ENCODE measurements at regions not wholly inside any gene's neighbourhood (a gene's known extent, or its start where the extent isn't known, plus 50 kb on each side); places are given as distances from the start of the nearest gene placed in this dataset.
"Not testable (repeated sequence)": the region's sequence is repeated elsewhere in the genome, so short reads cannot be mapped to it uniquely, and the experiment has no call there.

DNA sequence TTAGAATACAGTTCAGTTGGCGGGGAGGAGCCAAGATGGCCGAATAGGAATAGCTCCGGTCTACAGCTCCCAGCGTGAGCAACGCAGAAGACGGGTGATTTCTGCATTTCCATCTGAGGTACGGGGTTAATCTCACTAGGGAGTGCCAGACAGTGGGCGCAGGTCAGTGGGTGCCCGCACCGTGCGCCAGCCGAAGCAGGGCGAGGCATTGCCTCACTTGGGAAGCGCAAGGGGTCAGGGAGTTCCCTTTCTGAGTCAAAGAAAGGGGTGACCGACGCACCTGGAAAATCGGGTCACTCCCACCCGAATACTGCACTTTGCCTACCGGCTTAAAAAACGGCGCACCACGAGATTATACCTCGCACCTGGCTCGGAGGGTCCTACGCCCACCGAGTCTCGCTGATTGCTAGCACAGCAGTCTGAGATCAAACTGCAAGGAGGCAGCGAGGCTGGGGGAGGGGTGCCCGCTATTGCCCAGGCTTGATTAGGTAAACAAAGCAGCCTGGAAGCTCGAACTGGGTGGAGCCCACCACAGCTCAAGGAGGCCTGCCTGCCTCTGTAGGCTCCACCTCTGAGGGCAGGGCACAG is 631.5 kb upstream of the NECTIN3 start:
- TF ChIP-seq, protein P1, sequence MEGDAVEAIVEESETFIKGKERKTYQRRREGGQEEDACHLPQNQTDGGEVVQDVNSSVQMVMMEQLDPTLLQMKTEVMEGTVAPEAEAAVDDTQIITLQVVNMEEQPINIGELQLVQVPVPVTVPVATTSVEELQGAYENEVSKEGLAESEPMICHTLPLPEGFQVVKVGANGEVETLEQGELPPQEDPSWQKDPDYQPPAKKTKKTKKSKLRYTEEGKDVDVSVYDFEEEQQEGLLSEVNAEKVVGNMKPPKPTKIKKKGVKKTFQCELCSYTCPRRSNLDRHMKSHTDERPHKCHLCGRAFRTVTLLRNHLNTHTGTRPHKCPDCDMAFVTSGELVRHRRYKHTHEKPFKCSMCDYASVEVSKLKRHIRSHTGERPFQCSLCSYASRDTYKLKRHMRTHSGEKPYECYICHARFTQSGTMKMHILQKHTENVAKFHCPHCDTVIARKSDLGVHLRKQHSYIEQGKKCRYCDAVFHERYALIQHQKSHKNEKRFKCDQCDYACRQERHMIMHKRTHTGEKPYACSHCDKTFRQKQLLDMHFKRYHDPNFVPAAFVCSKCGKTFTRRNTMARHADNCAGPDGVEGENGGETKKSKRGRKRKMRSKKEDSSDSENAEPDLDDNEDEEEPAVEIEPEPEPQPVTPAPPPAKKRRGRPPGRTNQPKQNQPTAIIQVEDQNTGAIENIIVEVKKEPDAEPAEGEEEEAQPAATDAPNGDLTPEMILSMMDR (IDR thresholded peaks at IDR 0.05) = not testable (repeated sequence)
- not testable (repeated sequence) for TF ChIP-seq CREB1 (CRISPR knock-in tag; IDR thresholded peaks at IDR 0.05); RELA (CRISPR knock-in tag; IDR thresholded peaks at IDR 0.05; ENCODE audit: borderline replicate concordance); FOXP1 (CRISPR knock-in tag; IDR thresholded peaks at IDR 0.05; ENCODE audit: borderline replicate concordance); ZNF138 (CRISPR knock-in tag; conservative IDR thresholded peaks at IDR 0.05); SMAD4 (CRISPR knock-in tag; IDR thresholded peaks at IDR 0.05); TCF7 (CRISPR knock-in tag; IDR thresholded peaks at IDR 0.05; ENCODE audit: low read depth)
- TF ChIP-seq, protein P2, sequence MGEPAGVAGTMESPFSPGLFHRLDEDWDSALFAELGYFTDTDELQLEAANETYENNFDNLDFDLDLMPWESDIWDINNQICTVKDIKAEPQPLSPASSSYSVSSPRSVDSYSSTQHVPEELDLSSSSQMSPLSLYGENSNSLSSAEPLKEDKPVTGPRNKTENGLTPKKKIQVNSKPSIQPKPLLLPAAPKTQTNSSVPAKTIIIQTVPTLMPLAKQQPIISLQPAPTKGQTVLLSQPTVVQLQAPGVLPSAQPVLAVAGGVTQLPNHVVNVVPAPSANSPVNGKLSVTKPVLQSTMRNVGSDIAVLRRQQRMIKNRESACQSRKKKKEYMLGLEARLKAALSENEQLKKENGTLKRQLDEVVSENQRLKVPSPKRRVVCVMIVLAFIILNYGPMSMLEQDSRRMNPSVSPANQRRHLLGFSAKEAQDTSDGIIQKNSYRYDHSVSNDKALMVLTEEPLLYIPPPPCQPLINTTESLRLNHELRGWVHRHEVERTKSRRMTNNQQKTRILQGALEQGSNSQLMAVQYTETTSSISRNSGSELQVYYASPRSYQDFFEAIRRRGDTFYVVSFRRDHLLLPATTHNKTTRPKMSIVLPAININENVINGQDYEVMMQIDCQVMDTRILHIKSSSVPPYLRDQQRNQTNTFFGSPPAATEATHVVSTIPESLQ (CRISPR knock-in tag; IDR thresholded peaks at IDR 0.05) = not testable (repeated sequence)
- TF ChIP-seq, protein P3, sequence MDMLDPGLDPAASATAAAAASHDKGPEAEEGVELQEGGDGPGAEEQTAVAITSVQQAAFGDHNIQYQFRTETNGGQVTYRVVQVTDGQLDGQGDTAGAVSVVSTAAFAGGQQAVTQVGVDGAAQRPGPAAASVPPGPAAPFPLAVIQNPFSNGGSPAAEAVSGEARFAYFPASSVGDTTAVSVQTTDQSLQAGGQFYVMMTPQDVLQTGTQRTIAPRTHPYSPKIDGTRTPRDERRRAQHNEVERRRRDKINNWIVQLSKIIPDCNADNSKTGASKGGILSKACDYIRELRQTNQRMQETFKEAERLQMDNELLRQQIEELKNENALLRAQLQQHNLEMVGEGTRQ (CRISPR knock-in tag; IDR thresholded peaks at IDR 0.05) = not testable (repeated sequence)
- TF ChIP-seq, protein P4, sequence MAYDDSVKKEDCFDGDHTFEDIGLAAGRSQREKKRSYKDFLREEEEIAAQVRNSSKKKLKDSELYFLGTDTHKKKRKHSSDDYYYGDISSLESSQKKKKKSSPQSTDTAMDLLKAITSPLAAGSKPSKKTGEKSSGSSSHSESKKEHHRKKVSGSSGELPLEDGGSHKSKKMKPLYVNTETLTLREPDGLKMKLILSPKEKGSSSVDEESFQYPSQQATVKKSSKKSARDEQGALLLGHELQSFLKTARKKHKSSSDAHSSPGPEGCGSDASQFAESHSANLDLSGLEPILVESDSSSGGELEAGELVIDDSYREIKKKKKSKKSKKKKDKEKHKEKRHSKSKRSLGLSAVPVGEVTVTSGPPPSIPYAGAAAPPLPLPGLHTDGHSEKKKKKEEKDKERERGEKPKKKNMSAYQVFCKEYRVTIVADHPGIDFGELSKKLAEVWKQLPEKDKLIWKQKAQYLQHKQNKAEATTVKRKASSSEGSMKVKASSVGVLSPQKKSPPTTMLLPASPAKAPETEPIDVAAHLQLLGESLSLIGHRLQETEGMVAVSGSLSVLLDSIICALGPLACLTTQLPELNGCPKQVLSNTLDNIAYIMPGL (CRISPR knock-in tag; IDR thresholded peaks at IDR 0.05) = not testable (repeated sequence)
- TF ChIP-seq, protein P5, sequence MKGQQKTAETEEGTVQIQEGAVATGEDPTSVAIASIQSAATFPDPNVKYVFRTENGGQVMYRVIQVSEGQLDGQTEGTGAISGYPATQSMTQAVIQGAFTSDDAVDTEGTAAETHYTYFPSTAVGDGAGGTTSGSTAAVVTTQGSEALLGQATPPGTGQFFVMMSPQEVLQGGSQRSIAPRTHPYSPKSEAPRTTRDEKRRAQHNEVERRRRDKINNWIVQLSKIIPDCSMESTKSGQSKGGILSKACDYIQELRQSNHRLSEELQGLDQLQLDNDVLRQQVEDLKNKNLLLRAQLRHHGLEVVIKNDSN (CRISPR knock-in tag; IDR thresholded peaks at IDR 0.05) = not testable (repeated sequence)
- TF ChIP-seq, protein P6, sequence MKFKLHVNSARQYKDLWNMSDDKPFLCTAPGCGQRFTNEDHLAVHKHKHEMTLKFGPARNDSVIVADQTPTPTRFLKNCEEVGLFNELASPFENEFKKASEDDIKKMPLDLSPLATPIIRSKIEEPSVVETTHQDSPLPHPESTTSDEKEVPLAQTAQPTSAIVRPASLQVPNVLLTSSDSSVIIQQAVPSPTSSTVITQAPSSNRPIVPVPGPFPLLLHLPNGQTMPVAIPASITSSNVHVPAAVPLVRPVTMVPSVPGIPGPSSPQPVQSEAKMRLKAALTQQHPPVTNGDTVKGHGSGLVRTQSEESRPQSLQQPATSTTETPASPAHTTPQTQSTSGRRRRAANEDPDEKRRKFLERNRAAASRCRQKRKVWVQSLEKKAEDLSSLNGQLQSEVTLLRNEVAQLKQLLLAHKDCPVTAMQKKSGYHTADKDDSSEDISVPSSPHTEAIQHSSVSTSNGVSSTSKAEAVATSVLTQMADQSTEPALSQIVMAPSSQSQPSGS (CRISPR knock-in tag; IDR thresholded peaks at IDR 0.05; ENCODE audit: borderline replicate concordance, low read depth) = not testable (repeated sequence)

Measured in WTC11 (cell line).